KMS-11 (cell line): ENCODE measurements at regions not wholly inside any gene's neighbourhood (a gene's known extent, or its start where the extent isn't known, plus 50 kb on each side); places are given as distances from the start of the nearest gene placed in this dataset.

Source experiments
- H2AFZ ChIP-seq: fragments of 200-600 bp; sonication (generic); 2 replicates; pipeline ENCODE4 v1.6.1; 2016; ENCODE audit warnings: antibody characterized with exemption, mixed run types, low read depth
- H3K27ac ChIP-seq: fragments of 200-600 bp; sonication (generic); 2 replicates; pipeline ENCODE4 v1.6.1; 2016; ENCODE audit warnings: mild to moderate bottlenecking, mixed run types
- H3K27me3 ChIP-seq: fragments of 200-600 bp; sonication (generic); 2 replicates; pipeline ENCODE4 v1.6.1; 2017; ENCODE audit warnings: mild to moderate bottlenecking, low read depth, mixed run types, moderate library complexity; ENCODE audit not compliant: insufficient read depth
- H3K36me3 ChIP-seq: fragments of 200-600 bp; sonication (generic); 2 replicates; pipeline ENCODE4 v1.6.1; 2017; ENCODE audit warnings: mild to moderate bottlenecking, mixed run types; ENCODE audit not compliant: insufficient read depth
- H3K4me1 ChIP-seq: fragments of 200-600 bp; sonication (generic); 2 replicates; pipeline ENCODE4 v1.6.1; 2016; ENCODE audit warnings: mild to moderate bottlenecking, low read depth, mixed run types; ENCODE audit not compliant: poor library complexity, severe bottlenecking
- H3K4me2 ChIP-seq: fragments of 200-600 bp; sonication (generic); 2 replicates; pipeline ENCODE4 v1.7.0; 2016; ENCODE audit warnings: mild to moderate bottlenecking, mixed run types
- H3K4me3 ChIP-seq: fragments of 200-600 bp; sonication (generic); IDR thresholded peaks from 2 replicates; pipeline ENCODE4 v1.6.1; 2017; ENCODE audit warnings: low read depth, low read length, mixed read lengths; ENCODE audit not compliant: insufficient read depth
- H3K79me2 ChIP-seq: fragments of 200-600 bp; sonication (generic); 2 replicates; pipeline ENCODE4 v1.6.1; 2016; ENCODE audit warnings: low read depth, mixed run types; ENCODE audit not compliant: insufficient read depth
- H3K9ac ChIP-seq: fragments of 200-600 bp; sonication (generic); 2 replicates; pipeline ENCODE4 v1.6.1; 2016; ENCODE audit warnings: mild to moderate bottlenecking, mixed run types
- H4K20me1 ChIP-seq: fragments of 200-600 bp; sonication (generic); 2 replicates; pipeline ENCODE4 v1.6.1; 2016; ENCODE audit warnings: mild to moderate bottlenecking, mixed run types; ENCODE audit not compliant: insufficient read depth
- CTCF ChIP-seq: fragments of 200-600 bp; sonication (generic); conservative IDR thresholded peaks from 2 replicates; pipeline ENCODE4 v1.6.1; 2017; ENCODE audit warnings: low read depth, mild to moderate bottlenecking, antibody characterized with exemption, low read length, moderate library complexity, mixed read lengths

GRCh38 chr3:160105907-160106584 lies 117.4 kb downstream of the IL12A start:
- H4K20me1 ChIP-seq, result no peaks in the 10 kb centered on the region
- H3K4me1 ChIP-seq, result no peaks in the 10 kb centered on the region
- H2AFZ ChIP-seq, result no peak overlapping the region
- no peak overlapping the region for H3K27ac ChIP-seq
- no peak overlapping the region for H3K9ac ChIP-seq
- no peaks in the 10 kb centered on the region for H3K36me3 ChIP-seq
- TF ChIP-seq CTCF, result no peak
- no peaks in the 10 kb centered on the region for H3K79me2 ChIP-seq
- H3K4me3 ChIP-seq, result no peak overlapping the region
- H3K27me3 ChIP-seq, result no peaks in the 10 kb centered on the region
- no peak overlapping the region for H3K4me2 ChIP-seq

GRCh38 chr3:160106905-160107861 lies 118.0 kb upstream of the C3orf80 start:
- H3K4me3 ChIP-seq, result no peak overlapping the region
- H3K79me2 ChIP-seq, result no peaks in the 10 kb centered on the region
- no peak for TF ChIP-seq CTCF
- no peaks in the 10 kb centered on the region for H3K27me3 ChIP-seq
- H2AFZ ChIP-seq, result no peak overlapping the region
- H4K20me1 ChIP-seq, result no peaks in the 10 kb centered on the region
- H3K9ac ChIP-seq, result no peak overlapping the region
- H3K4me1 ChIP-seq, result no peaks in the 10 kb centered on the region
- H3K36me3 ChIP-seq, result no peaks in the 10 kb centered on the region
- H3K4me2 ChIP-seq, result no peak overlapping the region
- no peak overlapping the region for H3K27ac ChIP-seq

GRCh38 chr3:160108362-160108761 lies 116.9 kb upstream of the C3orf80 start:
- Histone ChIP-seq H2AFZ (no peak overlapping the region), H4K20me1 (no peaks in the 10 kb centered on the region), H3K36me3 (no peaks in the 10 kb centered on the region), H3K27ac (no peak overlapping the region), H3K9ac (no peak overlapping the region), H3K4me2 (no peak overlapping the region), H3K27me3 (no peaks in the 10 kb centered on the region), H3K4me3 (no peak overlapping the region), H3K79me2 (no peaks in the 10 kb centered on the region), H3K4me1 (no peaks in the 10 kb centered on the region)
- no peak for TF ChIP-seq CTCF

GRCh38 chr3:160112481-160112880 lies 112.7 kb upstream of the C3orf80 start:
- no peak overlapping the region for H3K27ac ChIP-seq
- no peak overlapping the region for H3K9ac ChIP-seq
- H3K27me3 ChIP-seq, result no peaks in the 10 kb centered on the region
- H3K4me2 ChIP-seq, result no peak overlapping the region
- H3K79me2 ChIP-seq, result no peaks in the 10 kb centered on the region
- no peak overlapping the region for H2AFZ ChIP-seq
- no peaks in the 10 kb centered on the region; the same call in 1 of the 2 replicates for H3K36me3 ChIP-seq
- H4K20me1 ChIP-seq, result no peaks in the 10 kb centered on the region
- H3K4me1 ChIP-seq, result no peaks in the 10 kb centered on the region
- TF ChIP-seq CTCF, result no peak
- no peak overlapping the region for H3K4me3 ChIP-seq
